Neural progenitor cell (in vitro differentiated cells): ENCODE measurements at regions not wholly inside any gene's neighbourhood (a gene's known extent, or its start where the extent isn't known, plus 50 kb on each side); places are given as distances from the start of the nearest gene placed in this dataset.

Experiments used
- CTCF ChIP-seq: fragments of 200-600 bp; sonication (generic); IDR thresholded peaks from 2 replicates; pipeline ENCODE4 v1.5.1; 2017; ENCODE audit warnings: antibody characterized with exemption, mild to moderate bottlenecking
- EZH2 ChIP-seq: fragments of 200-600 bp; sonication (generic); IDR thresholded peaks from 2 replicates; pipeline ENCODE4 v1.6.1; 2017; ENCODE audit warnings: antibody characterized with exemption, mild to moderate bottlenecking, moderate library complexity
- EZH2phosphoT487 ChIP-seq: fragments of 200-600 bp; sonication (generic); IDR thresholded peaks from 2 replicates; pipeline ENCODE4 v1.6.1; 2017; ENCODE audit warnings: antibody characterized with exemption

GRCh38 chr3:55198554-55198953, 270.7 kb upstream of the LRTM1 start:
- TF ChIP-seq EZH2 = no peak
- TF ChIP-seq CTCF = no peak
- TF ChIP-seq EZH2phosphoT487 = no peak
